Activated CD4-positive, alpha-beta T cell treated with anti-CD3 and anti-CD28 coated beads, Interleukin-2, amount 50 U/mL, for 4 hours (primary cell): ENCODE measurements at regions not wholly inside any gene's neighbourhood (a gene's known extent, or its start where the extent isn't known, plus 50 kb on each side); places are given as distances from the start of the nearest gene placed in this dataset.
"Not testable (repeated sequence)": the region's sequence is repeated elsewhere in the genome, so short reads cannot be mapped to it uniquely, and the experiment has no call there.

Experiments used
- DNase-seq, 2 experiments: peaks; one replicate each; pipeline ENCODE4 v3.0.0-alpha.2; 2020

DNA sequence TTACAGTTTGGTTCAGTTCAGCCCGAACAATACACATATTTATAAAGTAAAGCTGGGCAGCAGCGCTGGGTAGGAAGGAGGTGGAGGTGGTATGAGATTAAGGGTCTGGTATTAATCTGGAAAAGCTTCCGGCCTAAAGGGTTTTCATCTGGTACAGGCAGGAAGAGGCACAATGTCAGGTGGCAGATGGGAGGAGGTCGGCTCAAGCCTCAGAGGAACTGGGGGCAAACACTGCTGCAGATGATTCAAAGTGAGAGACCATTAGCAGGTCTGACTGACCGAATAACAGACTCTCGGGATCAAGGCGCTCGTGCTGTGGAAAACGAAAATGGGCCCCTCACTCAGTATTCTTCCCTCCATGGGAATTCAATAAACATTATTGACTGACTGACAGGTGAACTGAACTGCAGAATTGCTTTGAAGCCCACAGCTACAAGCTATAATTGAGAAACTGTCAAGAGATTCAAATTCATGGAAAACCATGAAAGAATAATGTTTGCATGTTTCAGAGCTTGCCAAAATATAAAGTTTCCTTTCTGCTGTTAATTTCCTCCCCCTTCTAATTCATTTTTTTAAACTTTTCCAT, 75.3 kb downstream of the TMEM167A start:
- no peak for DNase-seq

DNA sequence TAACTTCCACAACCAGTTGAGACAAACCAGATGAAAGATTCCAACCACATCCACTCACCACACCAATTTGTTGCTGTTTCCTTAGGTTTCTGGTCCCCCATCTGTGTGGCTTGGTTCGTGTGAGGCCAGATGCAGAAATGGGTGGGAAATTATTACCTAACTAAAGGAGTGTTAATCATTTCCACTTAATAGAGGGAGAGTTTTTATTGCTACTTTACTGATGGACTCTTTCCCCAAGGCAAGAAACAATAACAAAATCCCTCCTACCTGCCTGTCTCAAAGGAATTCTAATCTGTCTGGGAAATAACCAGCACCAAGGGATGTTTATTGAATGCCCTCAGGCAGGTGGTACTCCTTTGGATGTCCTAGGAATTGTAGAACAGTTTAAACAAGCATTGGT, 76.3 kb downstream of the TMEM167A start:
- DNase-seq, result no peak

DNA sequence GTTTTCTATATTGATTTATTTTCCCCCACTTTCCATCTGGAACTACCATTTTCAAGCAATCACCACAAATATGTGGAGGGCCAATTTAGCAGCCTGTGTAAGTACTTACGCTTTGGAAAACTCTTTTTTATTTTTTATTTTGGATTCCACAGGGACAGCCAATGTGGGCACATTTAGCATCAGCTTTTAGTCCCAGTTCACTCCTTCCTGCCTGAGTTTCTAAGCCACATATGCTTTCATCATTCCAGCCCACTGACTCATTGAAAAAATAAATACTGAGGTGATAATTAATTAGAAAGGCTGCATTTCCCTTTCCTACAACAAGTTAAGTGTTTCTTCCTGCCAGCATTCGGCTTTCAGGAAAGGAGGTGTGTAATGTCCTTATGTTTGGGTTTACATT, 76.8 kb downstream of the TMEM167A start:
- no peak for DNase-seq

DNA sequence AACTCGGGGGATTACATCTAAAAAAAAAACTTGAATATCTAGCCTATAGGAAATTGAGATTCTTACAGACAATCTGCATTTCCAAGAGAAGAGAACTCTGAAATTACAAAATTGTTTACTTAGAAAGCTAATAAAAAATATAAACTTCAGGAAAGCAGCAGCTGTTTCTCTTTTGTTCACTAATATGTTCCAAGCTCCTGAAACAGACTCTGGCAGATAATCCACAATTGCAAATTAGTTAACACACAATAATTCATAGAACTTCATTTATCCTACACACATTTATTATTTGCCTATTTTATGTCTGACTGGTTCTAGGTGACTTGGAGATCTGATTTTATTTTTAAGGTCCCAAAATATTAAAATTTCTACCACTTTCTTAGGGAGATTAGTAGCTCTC, 83.8 kb downstream of the TMEM167A start:
- no peak for DNase-seq

DNA sequence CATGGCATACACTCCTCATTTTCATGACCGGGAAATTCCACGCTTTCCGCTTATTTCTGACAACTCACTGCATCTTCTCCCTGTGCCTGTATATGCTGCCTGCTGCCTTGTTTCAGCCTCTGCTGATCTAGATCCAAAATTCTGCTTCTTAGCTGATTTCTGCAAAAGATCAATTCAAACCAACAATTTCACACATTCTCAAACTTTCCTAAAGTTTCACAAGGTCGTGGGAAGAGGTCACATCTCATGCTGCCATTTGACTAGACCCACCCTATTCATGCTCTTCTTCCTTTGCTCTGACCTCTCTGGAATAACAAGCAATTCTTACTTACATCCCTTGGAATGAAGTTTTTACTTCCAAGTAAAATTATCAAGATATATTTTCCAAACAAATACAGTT, 84.5 kb downstream of the TMEM167A start:
- no peak for DNase-seq

DNA sequence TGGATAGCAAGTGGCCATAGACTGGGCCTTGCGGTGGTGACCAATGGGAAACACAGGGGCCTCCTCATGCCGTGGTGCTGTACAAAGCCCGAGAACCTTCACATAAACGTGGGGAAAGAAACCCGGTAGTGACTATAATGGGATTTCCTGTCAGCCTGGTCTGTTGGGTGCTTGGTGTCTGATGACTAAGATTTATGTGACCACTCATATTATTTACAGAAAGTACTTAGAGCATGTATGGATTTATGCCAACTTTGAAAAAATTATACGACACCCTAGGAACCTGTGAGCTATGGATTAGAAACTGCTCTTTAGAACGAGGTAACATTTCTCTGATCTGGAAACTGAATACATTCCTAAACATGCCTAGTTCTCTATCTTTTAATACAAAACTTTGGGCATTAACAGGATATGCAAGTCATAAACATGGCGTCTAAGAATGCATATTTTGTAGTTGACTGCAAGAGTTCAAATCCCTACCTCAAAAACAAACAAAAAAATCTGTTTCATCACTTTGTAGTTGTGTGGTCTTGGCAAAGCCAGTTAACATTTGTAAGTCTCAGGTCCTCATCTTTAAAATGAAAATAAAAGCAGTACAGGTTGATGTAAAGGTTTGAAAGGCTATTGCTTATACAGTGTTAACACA, 85.4 kb downstream of the TMEM167A start:
- DNase-seq, result no peak

DNA sequence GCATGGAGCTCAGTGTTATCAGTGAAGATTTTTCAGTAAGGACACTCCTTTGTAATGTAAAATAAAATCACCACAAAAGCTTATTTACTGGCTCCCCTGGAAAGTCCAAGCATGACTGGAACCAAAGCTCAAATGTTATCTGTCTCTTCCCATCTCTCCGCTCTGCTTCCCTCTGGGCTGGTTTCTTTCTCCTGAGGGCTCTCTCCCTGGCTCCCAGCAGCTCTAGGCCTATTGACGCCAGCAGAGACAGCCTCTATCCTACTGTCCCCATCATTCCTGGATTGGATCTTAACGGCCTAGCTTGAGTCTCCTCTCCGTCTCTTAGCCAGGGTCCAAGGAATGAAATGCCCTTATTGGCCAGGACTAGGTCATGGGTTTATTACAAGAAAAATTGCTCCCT, 86.1 kb downstream of the TMEM167A start:
- DNase-seq, result no peak

DNA sequence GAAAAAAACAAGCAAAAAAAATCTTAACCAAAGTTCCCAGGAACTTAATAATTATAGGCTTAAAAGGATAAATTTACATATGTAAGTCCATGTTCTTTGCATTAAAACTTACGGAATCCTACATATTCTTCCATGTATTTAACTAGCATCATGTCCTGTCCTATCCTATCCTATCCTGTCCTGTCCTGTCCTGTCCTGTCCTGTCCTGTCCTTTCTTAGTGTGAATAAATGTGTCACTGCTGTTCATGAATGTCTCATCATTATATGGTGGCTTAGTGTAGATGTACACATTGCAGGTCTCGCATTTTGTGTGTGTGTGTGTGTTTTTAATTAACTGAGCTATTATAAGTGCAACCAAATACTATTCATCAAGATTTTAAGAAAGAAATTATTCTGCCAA, 90.0 kb downstream of the TMEM167A start:
- no peak for DNase-seq

DNA sequence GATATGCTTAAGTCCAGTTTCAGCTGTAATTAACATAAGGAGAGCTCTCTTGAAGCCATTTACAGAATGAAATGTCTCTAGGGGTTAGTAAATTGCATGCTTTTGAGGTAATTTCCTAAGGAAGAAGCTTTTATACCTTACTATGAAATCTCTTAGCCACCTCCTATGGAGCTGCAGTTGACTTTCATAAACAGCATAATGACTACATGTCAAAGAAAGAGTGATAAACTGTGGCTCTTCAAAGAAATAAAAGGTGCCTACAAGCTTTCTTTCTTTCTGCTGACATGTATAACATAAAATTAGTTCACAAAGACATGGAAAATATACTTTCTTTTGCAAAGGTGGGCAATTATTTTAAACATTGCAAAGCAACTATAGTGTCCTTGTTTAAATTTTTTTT, 90.8 kb downstream of the TMEM167A start:
- DNase-seq, result no peak

DNA sequence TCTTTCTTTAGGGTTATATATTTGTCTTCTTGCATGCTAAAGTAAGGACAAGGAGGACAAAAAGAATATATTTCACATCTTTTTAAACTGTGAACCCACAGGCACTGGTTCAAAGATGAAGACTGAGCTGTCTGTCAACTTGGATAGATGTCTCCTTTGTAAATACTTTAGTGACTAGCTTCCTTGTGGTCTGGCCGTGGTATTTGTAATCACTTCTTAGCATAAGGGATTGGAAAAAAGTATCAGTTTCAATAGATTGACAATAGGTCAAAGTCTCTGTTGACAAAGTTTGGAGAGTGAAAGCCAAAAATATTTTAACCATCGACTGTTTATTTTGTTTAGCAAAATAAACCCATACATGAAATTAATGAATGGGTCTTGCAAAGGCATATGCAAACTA, 91.4 kb downstream of the TMEM167A start:
- no peak for DNase-seq

DNA sequence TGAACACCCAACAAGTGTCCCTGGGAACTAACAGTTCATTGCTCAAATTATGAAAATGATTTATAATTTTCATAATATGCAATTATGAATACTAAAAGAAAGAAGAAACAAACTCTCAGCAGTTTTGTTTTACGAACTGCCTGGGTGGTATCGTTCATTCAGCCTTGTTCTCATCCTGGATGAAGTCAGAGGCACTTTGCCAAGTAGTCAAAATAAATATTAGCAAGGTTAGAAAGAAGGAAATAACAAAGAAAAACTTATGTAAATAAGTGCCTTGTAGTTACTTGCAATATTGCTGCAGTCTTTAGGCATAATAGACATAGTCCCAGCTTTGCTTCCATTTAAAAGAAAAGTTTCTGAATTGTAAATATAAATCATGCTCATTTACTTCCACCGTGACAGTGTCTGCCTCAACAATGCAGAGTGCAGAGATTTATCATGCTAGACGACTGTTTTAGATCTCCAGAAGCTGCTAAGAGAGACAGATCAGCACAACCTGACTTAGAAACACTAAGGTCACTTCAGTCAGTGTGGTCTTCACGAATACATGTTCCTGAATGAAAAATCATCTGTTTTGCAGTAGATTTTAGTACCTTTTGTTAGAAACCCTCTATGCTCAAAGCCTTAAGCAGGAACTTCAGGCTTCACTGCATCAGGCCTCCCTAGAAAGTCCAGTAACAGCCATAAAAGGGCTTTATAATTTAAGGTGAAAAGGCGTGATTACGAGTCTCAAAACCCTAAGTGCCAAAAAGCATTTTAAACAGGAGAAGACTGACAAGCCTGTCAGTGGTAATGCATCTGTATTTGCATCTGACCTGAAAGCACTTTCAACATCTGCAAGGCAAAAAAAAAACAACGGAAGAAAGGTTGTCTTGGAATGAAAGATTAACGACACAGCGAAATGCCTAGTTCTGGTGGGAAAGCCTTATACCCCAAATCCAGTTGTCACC, 92.1 kb downstream of the TMEM167A start:
- DNase-seq, result no peak

DNA sequence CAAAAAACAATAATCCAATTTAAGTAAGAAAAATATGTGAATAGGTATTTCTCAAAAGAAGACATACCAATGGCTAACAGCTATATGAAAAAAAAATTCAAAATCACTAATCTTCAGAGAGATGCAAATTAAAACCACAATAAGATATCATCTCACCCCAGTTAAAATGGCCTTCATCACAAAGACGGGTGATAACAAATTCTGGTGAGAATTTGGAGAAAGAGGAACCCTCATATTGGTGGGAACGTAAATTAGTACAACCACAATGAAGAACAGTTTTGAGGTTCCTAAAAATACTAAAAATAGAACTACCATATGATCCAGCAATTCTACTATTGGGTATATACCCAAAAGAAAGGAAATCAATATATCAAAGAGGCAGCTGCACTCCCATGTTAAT, 94.3 kb downstream of the TMEM167A start:
- no peak for DNase-seq

DNA sequence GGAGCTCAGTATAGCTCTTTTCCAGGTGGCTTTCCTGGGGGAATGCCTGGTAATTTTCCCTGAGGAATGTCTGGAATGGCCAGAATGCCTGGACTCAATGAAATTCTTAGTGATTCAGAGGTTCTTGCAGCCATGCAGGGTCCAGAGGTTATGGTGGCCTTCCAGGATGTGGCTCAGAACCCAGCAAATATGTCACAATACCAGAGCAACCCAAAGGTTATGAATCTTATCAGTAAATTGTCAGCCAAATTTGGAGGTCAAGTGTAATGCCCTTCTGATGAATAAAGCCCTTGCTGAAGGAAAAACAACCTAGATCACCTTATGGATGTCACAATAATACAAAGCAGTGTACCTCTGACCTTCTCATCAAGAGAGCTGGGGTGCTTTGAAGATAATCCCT, 100.3 kb downstream of the TMEM167A start:
- not testable (repeated sequence) for DNase-seq

DNA sequence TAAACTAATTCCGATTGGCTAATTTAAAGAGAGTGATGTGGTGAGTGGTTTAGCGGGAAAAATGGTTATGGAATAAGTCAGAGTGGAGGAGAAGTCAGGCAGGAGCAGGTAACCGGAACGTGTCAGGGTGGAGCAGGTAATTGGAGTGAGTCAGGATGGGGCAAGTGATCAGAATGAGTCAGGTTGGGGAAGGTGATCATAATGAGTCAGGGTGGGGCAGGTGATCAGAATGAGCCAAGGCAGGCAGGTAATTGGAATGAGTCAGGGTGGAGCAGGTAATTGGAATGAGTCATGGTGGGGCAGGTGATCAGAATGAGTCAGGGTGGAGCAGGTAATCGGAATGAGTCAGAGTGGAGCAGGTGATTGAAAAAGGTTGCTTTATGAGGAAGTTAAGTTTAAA, 101.4 kb downstream of the TMEM167A start:
- DNase-seq, result no peak

DNA sequence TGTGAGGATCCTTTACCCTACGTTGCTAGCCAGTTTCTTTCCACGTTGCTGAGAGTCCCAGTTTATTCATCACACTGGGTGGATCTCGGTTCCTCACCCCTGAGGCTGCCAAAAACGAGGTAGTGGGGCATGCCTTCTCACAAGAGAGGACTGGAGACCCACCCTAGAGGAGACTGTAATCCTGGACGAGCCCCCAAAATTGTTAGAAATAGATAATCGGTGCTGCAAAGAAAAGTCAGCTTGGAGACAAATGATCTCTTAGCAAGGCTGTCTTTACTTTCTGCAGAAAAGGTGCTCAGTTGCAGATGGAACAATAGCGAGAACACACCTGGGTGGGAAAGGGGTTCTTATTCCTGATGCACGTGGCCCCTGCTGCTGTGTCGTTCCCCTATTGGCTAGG, 101.8 kb downstream of the TMEM167A start:
- no peak for DNase-seq

DNA sequence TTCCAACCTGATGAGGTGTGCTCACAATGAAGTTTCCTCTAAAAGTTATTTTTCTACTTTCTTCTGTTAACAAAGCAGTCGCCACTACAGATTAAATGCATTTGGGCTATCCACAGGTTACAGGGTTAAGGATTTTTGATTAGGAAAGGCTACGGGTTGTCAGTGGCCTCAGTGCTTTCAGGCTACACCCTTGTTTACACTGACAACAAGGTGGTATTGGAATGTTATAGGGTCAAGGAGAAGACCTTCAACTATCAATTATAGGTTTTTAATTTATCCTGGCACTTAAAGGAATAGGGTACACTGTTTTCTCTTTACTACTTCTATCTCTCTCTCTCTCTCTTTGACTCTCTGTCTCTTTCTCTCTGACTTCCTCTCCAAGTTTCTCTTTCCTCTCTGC, 102.8 kb downstream of the TMEM167A start:
- DNase-seq, result not testable (repeated sequence)

DNA sequence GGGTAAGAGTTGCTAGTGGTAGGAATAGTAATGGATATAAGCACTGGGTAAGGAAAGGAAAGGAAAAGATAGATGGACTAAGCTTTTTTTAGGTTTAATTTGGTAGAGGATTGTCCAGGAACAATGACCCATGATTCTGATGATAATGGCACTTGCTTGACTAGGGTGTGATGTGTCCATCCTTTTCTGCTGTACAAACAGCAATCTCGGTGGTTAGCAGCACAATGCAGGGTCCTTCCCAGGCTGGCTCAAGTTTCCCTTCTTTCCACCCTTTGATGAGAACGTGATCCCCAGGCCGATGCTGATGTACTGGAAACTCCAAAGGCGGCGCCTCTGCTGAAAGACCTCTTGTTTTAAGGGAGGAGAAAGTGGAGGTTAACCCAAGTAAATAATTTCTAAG, 105.3 kb downstream of the TMEM167A start:
- no peak for DNase-seq

DNA sequence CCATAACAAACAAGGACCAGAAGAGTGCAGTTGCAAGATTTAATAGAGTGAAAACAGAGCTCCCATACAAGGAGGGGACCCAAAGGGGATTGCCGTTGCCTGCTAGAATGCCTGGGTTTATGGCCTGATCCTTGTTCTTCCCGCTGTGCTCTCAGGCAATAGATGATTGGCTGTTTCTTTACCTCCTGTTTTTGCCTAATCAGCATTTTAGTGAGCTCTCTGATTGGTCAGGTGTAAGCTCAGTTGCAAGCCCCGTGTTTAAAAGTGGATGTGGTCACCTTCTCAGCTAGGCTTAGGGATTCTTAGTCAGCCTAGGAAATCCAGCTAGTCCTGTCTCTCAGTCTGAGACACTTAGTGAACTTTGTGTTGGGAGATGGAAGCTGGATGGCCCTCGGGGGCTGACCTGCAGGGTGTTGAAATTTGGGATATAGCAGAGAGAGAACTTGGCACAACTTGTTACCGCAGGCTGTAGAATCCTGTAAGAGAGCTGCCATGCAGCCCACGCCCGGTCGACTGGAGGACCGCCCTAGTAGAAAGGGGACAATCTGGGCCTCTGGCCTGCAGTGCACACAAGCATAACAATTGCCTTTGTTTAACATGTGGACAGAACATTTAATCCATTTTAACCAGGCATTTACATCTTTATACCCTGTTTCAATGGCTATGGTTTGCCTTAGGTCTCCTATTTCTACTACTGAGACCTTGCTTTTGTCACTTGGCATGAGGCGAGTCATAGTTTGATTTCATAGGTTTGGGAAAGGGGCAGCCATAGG, 106.0 kb downstream of the TMEM167A start:
- not testable (repeated sequence) for DNase-seq

DNA sequence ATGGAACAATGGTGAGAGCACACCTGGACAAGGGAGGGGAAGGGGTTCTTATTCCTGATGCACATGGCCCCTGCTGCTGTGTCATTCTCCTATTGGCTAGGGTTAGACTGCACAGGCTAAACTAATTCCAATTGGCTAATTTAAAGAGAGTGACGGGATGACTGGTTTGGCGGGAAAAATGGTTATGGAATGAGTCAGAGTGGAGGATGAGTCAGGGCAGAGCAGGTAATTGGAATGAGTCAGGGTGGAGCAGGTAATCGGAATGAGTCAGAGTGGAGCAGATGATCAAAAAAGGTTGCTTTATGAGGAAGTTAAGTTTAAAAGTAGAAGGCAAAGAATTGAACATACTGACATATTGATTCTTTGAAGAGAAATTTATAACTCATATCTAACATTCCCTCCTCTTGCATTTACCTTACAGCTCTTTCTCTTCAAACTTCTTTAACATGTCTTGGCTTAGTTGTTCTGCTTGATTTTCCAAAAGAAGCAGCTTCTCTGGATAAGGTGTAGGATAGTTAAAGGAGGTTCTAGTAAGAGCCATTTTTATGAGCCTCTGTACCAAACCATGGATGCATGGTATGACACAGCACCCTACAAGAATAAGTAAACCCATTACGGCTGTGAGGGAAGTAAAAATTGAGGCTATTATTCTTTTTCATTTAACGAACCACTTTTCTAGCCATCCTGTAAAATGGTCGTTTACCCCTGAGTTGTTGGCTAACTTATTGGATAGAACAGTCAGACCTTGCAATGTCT, 107.8 kb downstream of the TMEM167A start:
- DNase-seq, result peak in 1 of 2 experiments; percentile 4

DNA sequence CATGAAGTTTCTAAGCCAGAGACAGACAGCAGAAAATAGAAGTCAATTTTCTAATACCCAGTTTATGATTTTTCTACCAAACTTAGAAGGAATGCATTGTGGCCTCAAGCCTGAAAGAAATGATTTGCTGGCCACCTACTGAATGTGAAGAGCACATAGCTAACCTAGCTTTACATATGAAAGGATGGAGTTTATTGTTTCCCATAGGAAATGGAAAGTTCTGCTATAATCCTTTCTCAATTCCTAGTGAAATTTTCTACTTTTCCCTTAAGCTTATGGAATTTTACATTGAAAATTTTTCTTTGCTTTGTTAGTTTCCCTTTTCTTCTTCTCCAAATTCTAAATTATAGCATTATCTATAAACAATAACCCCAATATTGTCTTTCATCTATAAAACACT, 110.1 kb downstream of the TMEM167A start:
- DNase-seq, result no peak

DNA sequence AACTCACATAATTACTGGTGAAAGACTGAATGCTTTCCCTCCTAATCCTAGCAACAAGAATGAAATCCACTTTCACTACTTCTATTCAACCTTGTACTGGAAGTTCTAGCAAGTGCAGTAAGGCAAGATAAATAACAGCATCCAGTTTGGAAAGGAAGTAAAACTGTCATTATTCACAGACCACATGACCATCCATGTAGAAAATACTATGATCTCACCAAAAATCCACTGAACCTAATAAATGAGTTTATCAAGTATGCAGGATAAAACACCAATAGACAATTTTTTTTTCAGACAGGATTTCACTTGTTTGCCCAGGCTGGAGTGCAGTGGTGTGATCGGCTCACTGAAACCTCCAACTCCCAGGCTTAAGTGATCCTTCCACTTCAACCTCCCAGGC, 117.7 kb downstream of the TMEM167A start:
- DNase-seq, result no peak

DNA sequence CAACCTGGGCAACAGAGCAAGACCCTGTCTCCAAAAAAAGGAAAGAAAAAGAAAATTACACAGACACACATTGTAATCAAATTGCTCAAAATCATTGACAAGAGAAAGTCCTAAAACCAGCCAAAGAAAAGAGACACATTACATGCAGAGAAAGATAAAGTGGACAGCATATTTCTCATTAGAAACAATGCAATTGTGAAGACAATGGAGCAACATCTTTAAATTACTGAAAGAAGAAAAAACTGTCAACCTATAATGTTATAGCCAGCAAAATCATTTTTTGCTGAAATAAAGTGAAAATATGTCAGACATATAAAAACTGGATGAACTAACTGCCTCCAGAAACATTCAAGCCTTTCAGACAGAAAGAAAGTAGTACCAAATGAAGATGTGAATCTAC, 120.6 kb downstream of the TMEM167A start:
- no peak for DNase-seq

DNA sequence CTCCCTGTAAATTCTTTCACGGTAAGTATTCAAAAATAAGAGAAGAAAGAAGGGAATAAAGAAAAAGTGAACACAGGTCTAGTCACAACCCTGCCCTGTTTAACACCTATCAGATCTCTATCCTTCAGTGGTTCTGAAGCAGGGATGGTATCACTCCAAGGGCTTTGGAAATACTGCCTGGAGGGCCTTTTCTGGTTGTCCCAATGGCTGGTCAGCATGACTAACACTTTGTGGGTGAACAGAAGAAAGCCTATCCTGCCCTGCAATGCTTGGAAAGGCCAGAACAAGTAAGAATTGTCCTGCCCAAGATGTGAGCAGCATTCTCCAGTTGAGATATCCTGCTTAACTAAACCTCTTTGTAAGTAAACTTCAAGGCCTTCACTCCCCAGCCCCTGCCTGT, 124.9 kb downstream of the TMEM167A start:
- DNase-seq, result no peak
